Neural cell (in vitro differentiated cells): ENCODE measurements at regions not wholly inside any gene's neighbourhood (a gene's known extent, or its start where the extent isn't known, plus 50 kb on each side); places are given as distances from the start of the nearest gene placed in this dataset.

Experiments used
- H2AFZ ChIP-seq: fragments of 200-600, 300-800 bp; sonication (generic), shearing (Covaris generic); 2 replicates; pipeline ENCODE4 v1.6.0; 2014; ENCODE audit warnings: low read depth, mild to moderate bottlenecking, antibody characterized with exemption, low read length, moderate library complexity
- H3F3A ChIP-seq: fragments of 200-600 bp; shearing (Covaris generic); 2 replicates; pipeline ENCODE4 v1.6.1; 2016; ENCODE audit warnings: mild to moderate bottlenecking, moderate library complexity, mixed read lengths, antibody characterized with exemption, low read length; ENCODE audit not compliant: insufficient read depth, poor library complexity, severe bottlenecking
- H3K27ac ChIP-seq: fragments of 200-600, 300-800 bp; sonication (generic), shearing (Covaris generic); 2 replicates; pipeline ENCODE4 v1.5.1; 2014; ENCODE audit warnings: mild to moderate bottlenecking, low read length, moderate library complexity
- H3K27me3 ChIP-seq: fragments of 300-800, 200-600 bp; sonication (generic), shearing (Covaris generic); 2 replicates; pipeline ENCODE4 v1.6.0; 2014; ENCODE audit warnings: mild to moderate bottlenecking, low read depth, low read length, moderate library complexity; ENCODE audit not compliant: insufficient read depth
- H3K36me3 ChIP-seq: fragments of 300-800, 200-600 bp; sonication (generic), shearing (Covaris generic); 2 replicates; pipeline ENCODE4 v1.5.1; 2014; ENCODE audit warnings: mild to moderate bottlenecking, antibody characterized with exemption, low read length, moderate library complexity; ENCODE audit not compliant: insufficient read depth
- H3K4me2 ChIP-seq: fragments of 300-800, 200-600 bp; sonication (generic), shearing (Covaris generic); 2 replicates; pipeline ENCODE4 v1.6.0; 2014; ENCODE audit warnings: mild to moderate bottlenecking, low read length
- H3K4me3 ChIP-seq: fragments of 300-800, 200-600 bp; sonication (generic), shearing (Covaris generic); 2 replicates; pipeline ENCODE4 v1.5.1; 2014; ENCODE audit warnings: mild to moderate bottlenecking, low read length, moderate library complexity
- H3K79me2 ChIP-seq: fragments of 200-600 bp; shearing (Covaris generic); replicated peaks from 2 replicates; pipeline ENCODE4 v1.6.0; 2014; ENCODE audit warnings: mild to moderate bottlenecking, low read length, moderate library complexity; ENCODE audit not compliant: insufficient read depth
- H3K9ac ChIP-seq: fragments of 300-800, 200-600 bp; sonication (generic), shearing (Covaris generic); 2 replicates; pipeline ENCODE4 v1.6.1; 2016; ENCODE audit warnings: mild to moderate bottlenecking, low read length, mixed read lengths
- H3K9me2 ChIP-seq: fragments of 200-600 bp; shearing (Covaris generic); 2 replicates; pipeline ENCODE4 v1.6.1; 2016; ENCODE audit warnings: mild to moderate bottlenecking, low read length, mixed read lengths; ENCODE audit not compliant: insufficient read depth
- H3K9me3 ChIP-seq: fragments of 200-600, 300-800 bp; sonication (generic), shearing (Covaris generic); 2 replicates; pipeline ENCODE4 v1.6.1; 2016; ENCODE audit warnings: mild to moderate bottlenecking, mixed run types, low read length, moderate library complexity, mixed read lengths
- H4K20me1 ChIP-seq: fragments of 200-600 bp; shearing (Covaris generic); 2 replicates; pipeline ENCODE4 v1.6.1; 2016; ENCODE audit warnings: mild to moderate bottlenecking, mixed run types; ENCODE audit not compliant: insufficient read depth
- EP300 ChIP-seq: fragments of 450-650 bp; conservative IDR thresholded peaks from 2 replicates; pipeline ENCODE4 v1.6.1; 2014; ENCODE audit warnings: antibody characterized with exemption, mild to moderate bottlenecking, moderate library complexity; ENCODE audit not compliant: poor library complexity, severe bottlenecking
- EZH2 ChIP-seq: fragments of 200-600, 300-800 bp; shearing (Covaris generic), sonication (generic); IDR thresholded peaks from 2 replicates; pipeline ENCODE4 v1.6.1; 2014; ENCODE audit warnings: antibody characterized with exemption, low read length, borderline replicate concordance, mild to moderate bottlenecking; ENCODE audit not compliant: insufficient read depth, poor library complexity, severe bottlenecking
- MXI1 ChIP-seq: fragments of 450-650 bp; conservative IDR thresholded peaks from 2 replicates; pipeline ENCODE4 v1.6.1; 2014; ENCODE audit warnings: antibody characterized with exemption, mild to moderate bottlenecking; ENCODE audit not compliant: poor library complexity, severe bottlenecking
- POLR2AphosphoS5 ChIP-seq: IDR thresholded peaks from 2 replicates; pipeline ENCODE4 v1.6.1; 2012
- RAD21 ChIP-seq: fragments of 450-650 bp; conservative IDR thresholded peaks from 2 replicates; pipeline ENCODE4 v1.6.1; 2014; ENCODE audit warnings: antibody characterized with exemption, mild to moderate bottlenecking, moderate library complexity
- SMC3 ChIP-seq: fragments of 450-650 bp; conservative IDR thresholded peaks from 2 replicates; pipeline ENCODE4 v1.6.1; 2014; ENCODE audit warnings: antibody characterized with exemption, mild to moderate bottlenecking, moderate library complexity; ENCODE audit not compliant: poor library complexity
- TAF1 ChIP-seq: IDR thresholded peaks from 2 replicates; pipeline ENCODE4 v1.6.1; 2012; ENCODE audit warnings: low read depth
- TF ChIP-seq, protein P1 (sequence below): fragments of 450-650 bp; IDR thresholded peaks from 2 replicates; pipeline ENCODE4 v1.5.1; 2014; ENCODE audit warnings: antibody characterized with exemption, mild to moderate bottlenecking, moderate library complexity; ENCODE audit not compliant: poor library complexity, severe bottlenecking
- TF ChIP-seq, protein P2 (sequence below): IDR thresholded peaks from 2 replicates; pipeline ENCODE4 v1.6.1; 2012; ENCODE audit warnings: borderline replicate concordance

DNA sequence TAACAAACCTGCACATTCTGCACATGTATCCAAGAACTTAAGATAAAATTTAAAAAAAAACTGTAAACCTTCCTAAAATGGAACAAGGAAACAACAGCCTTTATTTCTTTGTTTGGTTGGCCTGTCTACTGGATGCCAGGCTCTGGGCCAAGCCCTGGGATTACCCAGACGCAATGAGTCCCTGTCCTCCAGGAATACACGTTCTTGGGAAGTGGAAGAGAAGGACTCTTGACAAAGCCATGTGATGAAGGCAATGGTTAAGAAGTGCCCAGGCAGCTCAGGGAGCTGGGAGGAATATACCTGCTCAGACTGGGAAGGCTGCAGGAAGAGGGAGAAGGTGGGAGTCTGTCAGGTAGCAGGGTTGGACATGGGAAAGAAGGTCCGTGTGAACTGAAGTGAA, 115.4 kb downstream of the AXIN2 start:
- no peak overlapping the region for H3K4me3 ChIP-seq
- no peaks in the 10 kb centered on the region for H3K36me3 ChIP-seq
- no peak overlapping the region for H2AFZ ChIP-seq
- no peaks in the 10 kb centered on the region for H3K9me3 ChIP-seq
- H3K9ac ChIP-seq: no peak overlapping the region
- no peaks in the 10 kb centered on the region for H3K9me2 ChIP-seq
- H3K79me2 ChIP-seq: no peaks in the 10 kb centered on the region
- no peaks in the 10 kb centered on the region for H3F3A ChIP-seq
- no peak overlapping the region for H3K4me2 ChIP-seq
- no peaks in the 10 kb centered on the region for H4K20me1 ChIP-seq
- no peaks in the 10 kb centered on the region for H3K27me3 ChIP-seq
- TF ChIP-seq MXI1 (no peak), EZH2 (no peak), SMC3 (no peak), POLR2AphosphoS5 (no peak), EP300 (no peak), TAF1 (no peak), RAD21 (no peak)
- TF ChIP-seq, protein P1, sequence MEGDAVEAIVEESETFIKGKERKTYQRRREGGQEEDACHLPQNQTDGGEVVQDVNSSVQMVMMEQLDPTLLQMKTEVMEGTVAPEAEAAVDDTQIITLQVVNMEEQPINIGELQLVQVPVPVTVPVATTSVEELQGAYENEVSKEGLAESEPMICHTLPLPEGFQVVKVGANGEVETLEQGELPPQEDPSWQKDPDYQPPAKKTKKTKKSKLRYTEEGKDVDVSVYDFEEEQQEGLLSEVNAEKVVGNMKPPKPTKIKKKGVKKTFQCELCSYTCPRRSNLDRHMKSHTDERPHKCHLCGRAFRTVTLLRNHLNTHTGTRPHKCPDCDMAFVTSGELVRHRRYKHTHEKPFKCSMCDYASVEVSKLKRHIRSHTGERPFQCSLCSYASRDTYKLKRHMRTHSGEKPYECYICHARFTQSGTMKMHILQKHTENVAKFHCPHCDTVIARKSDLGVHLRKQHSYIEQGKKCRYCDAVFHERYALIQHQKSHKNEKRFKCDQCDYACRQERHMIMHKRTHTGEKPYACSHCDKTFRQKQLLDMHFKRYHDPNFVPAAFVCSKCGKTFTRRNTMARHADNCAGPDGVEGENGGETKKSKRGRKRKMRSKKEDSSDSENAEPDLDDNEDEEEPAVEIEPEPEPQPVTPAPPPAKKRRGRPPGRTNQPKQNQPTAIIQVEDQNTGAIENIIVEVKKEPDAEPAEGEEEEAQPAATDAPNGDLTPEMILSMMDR: no peak
- TF ChIP-seq, protein P2, sequence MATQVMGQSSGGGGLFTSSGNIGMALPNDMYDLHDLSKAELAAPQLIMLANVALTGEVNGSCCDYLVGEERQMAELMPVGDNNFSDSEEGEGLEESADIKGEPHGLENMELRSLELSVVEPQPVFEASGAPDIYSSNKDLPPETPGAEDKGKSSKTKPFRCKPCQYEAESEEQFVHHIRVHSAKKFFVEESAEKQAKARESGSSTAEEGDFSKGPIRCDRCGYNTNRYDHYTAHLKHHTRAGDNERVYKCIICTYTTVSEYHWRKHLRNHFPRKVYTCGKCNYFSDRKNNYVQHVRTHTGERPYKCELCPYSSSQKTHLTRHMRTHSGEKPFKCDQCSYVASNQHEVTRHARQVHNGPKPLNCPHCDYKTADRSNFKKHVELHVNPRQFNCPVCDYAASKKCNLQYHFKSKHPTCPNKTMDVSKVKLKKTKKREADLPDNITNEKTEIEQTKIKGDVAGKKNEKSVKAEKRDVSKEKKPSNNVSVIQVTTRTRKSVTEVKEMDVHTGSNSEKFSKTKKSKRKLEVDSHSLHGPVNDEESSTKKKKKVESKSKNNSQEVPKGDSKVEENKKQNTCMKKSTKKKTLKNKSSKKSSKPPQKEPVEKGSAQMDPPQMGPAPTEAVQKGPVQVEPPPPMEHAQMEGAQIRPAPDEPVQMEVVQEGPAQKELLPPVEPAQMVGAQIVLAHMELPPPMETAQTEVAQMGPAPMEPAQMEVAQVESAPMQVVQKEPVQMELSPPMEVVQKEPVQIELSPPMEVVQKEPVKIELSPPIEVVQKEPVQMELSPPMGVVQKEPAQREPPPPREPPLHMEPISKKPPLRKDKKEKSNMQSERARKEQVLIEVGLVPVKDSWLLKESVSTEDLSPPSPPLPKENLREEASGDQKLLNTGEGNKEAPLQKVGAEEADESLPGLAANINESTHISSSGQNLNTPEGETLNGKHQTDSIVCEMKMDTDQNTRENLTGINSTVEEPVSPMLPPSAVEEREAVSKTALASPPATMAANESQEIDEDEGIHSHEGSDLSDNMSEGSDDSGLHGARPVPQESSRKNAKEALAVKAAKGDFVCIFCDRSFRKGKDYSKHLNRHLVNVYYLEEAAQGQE: no peak
- H3K27ac ChIP-seq: no peak overlapping the region

DNA sequence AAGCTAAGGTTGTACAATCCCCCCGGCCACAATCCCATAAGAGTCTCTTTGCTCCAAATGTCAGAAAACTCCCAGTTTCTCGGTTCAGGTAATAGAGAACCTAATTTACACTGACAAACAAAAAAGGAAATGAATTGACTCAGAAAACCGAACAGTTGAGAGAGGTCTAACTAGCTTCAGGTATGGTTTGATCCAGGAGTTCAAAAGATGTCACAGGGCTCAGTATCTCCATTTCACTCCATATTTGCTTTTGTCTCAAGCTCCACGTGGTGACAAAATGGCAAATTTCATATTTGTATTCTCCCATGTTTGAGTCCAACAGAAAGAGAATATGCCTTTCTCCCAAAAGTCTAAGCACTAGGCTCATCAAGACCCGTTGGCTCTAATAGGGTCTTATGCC, 117.4 kb downstream of the AXIN2 start:
- Histone ChIP-seq H3F3A (no peaks in the 10 kb centered on the region), H3K27me3 (no peaks in the 10 kb centered on the region), H3K9ac (no peak overlapping the region), H2AFZ (no peak overlapping the region), H3K79me2 (no peaks in the 10 kb centered on the region), H3K27ac (no peak overlapping the region), H4K20me1 (no peaks in the 10 kb centered on the region), H3K9me2 (no peaks in the 10 kb centered on the region), H3K9me3 (no peaks in the 10 kb centered on the region), H3K4me2 (no peak overlapping the region), H3K36me3 (no peaks in the 10 kb centered on the region), H3K4me3 (no peak overlapping the region)
- TF ChIP-seq EZH2: no peak
- TF ChIP-seq TAF1: no peak
- TF ChIP-seq, protein P1: no peak
- TF ChIP-seq MXI1: no peak
